ENCODE measurements at regions not wholly inside any gene's neighbourhood (a gene's known extent, or its start where the extent isn't known, plus 50 kb on each side); places are given as distances from the start of the nearest gene placed in this dataset.

DNA sequence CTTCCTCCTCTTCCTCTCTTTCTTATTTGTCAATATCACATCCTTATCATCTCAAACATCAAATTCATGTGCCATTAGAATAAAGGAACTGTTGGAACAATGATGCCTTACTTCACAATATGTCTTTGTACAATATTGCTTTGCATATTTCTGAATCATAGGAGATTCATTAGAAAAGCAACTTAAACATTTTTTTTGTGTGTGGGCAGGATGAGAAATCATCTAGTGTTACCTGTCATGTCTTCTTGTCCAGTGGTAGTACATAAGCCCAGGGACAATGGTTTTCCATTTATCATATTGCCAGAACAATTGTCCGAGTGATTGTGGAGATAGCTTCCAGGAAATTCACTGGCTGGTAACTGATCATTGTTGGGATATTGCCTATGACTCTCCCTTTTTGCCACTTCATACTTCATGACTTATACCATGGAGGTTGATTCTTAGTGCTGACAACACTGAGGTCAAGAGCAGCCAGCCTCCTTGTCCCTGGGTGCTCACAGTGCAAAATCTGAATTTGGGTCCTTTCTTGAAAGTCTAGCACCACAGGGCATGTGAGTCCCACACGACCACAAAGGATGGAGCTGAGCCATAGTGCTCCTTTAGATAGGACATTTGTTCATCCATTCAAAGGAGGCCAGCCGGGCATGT lies 215.0 kb downstream of the MDFIC start:
- no peak for TF ChIP-seq RCOR1 (conservative IDR thresholded peaks at IDR 0.05; ENCODE audit: low read depth, low read length)
- TF ChIP-seq, protein P1, sequence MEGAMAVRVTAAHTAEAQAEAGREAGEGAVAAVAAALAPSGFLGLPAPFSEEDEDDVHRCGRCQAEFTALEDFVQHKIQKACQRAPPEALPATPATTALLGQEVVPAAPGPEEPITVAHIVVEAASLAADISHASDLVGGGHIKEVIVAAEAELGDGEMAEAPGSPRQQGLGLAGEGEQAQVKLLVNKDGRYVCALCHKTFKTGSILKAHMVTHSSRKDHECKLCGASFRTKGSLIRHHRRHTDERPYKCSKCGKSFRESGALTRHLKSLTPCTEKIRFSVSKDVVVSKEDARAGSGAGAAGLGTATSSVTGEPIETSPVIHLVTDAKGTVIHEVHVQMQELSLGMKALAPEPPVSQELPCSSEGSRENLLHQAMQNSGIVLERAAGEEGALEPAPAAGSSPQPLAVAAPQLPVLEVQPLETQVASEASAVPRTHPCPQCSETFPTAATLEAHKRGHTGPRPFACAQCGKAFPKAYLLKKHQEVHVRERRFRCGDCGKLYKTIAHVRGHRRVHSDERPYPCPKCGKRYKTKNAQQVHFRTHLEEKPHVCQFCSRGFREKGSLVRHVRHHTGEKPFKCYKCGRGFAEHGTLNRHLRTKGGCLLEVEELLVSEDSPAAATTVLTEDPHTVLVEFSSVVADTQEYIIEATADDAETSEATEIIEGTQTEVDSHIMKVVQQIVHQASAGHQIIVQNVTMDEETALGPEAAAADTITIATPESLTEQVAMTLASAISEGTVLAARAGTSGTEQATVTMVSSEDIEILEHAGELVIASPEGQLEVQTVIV (IDR thresholded peaks at IDR 0.05; ENCODE audit: borderline replicate concordance, partially characterized antibody), result no peak
- no peak for TF ChIP-seq EZH2 (IDR thresholded peaks at IDR 0.05; ENCODE audit: borderline replicate concordance, control insufficient read depth, low read depth, low read length)
- TF ChIP-seq EP300 (IDR thresholded peaks at IDR 0.05; ENCODE audit: borderline replicate concordance in 1 of 2, control insufficient read depth in 1 of 2, low read depth in 2 of 2, low read length in 2 of 2), result no peak
- TF ChIP-seq CBX3 (IDR thresholded peaks at IDR 0.05; ENCODE audit: borderline replicate concordance, low read depth), result no peak
- TF ChIP-seq, protein P2, sequence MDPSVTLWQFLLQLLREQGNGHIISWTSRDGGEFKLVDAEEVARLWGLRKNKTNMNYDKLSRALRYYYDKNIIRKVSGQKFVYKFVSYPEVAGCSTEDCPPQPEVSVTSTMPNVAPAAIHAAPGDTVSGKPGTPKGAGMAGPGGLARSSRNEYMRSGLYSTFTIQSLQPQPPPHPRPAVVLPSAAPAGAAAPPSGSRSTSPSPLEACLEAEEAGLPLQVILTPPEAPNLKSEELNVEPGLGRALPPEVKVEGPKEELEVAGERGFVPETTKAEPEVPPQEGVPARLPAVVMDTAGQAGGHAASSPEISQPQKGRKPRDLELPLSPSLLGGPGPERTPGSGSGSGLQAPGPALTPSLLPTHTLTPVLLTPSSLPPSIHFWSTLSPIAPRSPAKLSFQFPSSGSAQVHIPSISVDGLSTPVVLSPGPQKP (IDR thresholded peaks at IDR 0.05; ENCODE audit: low read depth, low read length), result no peak
- no peak for TF ChIP-seq CTCF (IDR thresholded peaks at IDR 0.05 in 2 of 3, conservative IDR thresholded peaks at IDR 0.05 in 1 of 3; ENCODE audit: control insufficient read depth in 2 of 3, extremely low read depth in 1 of 3, insufficient read depth in 1 of 3, low read depth in 3 of 3, low read length in 3 of 3)
- no peak for TF ChIP-seq TBL1XR1 (IDR thresholded peaks at IDR 0.05; ENCODE audit: low read depth, low read length)
- no peak for TF ChIP-seq ESRRA (IDR thresholded peaks at IDR 0.05; ENCODE audit: low read length)
- TF ChIP-seq RAD21 (IDR thresholded peaks at IDR 0.05; ENCODE audit: insufficient read depth, low read depth, low read length), result no peak
- no peak for TF ChIP-seq TAF1 (IDR thresholded peaks at IDR 0.05; ENCODE audit: borderline replicate concordance, low read depth, low read length)
